GM18858 (cell line): ENCODE measurements at regions not wholly inside any gene's neighbourhood (a gene's known extent, or its start where the extent isn't known, plus 50 kb on each side); places are given as distances from the start of the nearest gene placed in this dataset.

ENCODE experiments used
- ATAC-seq: cut with Tn5 transposase; IDR thresholded peaks from one replicate; pipeline ENCODE4 v1.9.1; 2021; ENCODE audit not compliant: unreplicated experiment

GRCh38 chr18:47346016-47346415 is 94.6 kb upstream of the SKOR2 start:
- no peak for ATAC-seq

DNA sequence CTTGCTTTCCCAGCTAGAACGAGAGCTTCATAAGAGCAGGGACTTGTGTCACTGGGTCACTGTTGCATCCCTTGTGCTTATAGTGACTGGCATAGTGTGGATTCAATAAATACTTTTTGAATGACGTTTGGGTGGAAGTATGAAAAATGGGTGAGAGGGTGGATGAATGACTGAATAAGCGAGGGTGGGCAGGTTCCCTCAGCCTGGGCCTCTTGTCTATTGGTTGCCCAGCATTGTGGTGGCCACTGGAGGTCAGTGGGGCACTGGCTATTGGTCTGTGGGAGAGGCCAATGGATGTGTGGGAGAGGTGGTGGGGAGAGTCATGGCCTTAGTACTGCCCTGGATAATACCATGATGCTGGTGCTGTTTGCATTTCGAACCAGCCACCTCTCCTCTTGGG is 93.8 kb upstream of the SKOR2 start:
- no peak for ATAC-seq

DNA sequence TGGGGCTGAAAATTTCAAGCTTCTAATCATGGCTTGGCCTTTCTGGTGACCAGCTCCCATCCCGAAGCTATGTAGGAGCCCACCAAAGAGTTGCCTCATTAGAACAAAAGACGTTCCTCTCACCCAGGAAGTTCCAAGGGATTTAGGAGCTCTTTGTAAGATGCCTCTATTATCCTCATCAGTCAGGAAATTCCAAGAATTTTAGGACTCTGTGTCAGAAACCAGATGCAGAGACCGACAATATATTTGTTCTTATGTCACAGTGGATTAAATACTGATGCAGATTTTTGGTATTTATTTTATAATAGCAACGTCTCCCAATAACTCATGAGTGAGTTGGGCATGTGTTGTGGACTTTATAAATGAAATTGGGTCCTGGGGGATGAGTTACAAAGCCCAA is 91.8 kb upstream of the SKOR2 start:
- no peak for ATAC-seq

- no peak for ATAC-seq
These were observed 91.1 kb upstream of the SKOR2 start for GRCh38 chr18:47342566-47342965.

DNA sequence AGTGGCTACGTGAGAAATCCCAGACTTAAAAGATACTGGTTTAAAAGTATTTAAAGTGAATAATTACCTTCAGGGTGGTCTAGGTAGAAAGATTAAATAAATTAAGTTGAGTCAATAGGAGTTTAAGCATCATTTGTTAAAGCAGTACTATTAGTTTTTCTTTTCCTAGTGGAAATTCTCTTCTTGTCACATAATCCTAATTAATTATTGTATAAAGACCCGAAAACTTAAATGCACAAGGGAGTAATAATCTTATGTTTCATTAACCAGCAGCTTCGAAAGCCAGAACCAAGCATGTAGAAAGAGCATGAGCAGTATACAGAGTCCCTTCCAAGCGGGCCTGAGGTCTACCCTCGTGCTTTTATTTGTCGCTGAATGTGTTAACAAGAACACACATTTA is 90.2 kb upstream of the SKOR2 start:
- no peak for ATAC-seq

GRCh38 chr18:47334966-47335365 is 83.5 kb upstream of the SKOR2 start:
- no peak for ATAC-seq

DNA sequence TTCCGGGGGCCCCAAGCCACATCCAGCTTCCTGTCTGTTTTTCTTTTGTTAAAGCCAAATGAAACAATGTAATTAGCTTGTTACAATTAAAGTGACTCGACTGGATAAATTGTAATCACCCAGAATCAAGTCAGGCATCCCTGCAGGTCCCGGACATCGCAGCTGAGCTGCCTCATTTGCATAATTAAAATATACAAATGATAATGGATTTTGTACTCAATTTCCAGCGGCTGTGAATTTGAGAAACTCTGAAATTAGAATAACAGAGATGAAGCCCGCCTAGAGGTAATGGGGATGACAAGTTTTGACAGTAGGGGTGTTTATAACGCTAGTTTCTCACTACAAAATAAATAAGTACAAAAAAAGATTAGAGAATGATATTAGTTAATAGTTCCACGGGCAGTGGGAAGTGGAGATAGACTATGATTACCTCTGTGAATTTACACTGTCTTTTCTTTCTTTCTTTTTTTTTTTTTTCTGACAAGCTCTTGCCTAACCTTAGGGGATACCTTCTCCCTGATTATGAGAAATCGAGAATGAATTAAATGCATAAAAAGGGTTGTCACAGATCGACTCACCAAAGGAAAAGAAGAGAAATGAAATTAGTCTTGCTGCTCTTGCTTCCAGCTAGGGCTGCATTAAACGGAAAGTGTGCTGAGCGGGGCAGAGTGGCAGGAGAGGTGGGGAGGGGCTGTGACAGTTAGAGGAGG is 82.6 kb upstream of the SKOR2 start:
- ATAC-seq, result no peak

- ATAC-seq, result no peak
These were observed 80.2 kb upstream of the SKOR2 start for GRCh38 chr18:47331641-47332040.

DNA sequence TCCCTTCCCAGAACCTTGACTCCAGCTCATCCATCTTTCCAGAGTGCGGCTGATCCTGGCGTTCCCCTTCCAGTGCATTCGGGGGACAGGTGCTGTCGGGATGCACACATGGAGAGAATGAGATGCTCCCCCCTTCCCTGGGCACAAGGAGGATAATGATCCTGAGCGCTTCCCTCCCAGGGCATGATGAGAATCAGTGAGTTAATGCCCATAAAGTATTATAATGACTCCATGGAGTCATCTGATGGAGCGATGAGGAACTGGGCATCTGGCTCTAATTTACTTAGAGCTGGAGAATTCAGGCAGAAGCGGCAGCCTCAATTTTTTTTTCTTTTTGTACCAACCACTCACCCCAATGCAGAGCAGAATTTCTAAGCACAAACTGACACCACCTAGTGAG is 79.6 kb upstream of the SKOR2 start:
- no peak for ATAC-seq

GRCh38 chr18:47323158-47323557 is 71.7 kb upstream of the SKOR2 start:
- ATAC-seq, result no peak

- no peak for ATAC-seq
These were observed 70.4 kb upstream of the SKOR2 start for GRCh38 chr18:47321815-47322214.

DNA sequence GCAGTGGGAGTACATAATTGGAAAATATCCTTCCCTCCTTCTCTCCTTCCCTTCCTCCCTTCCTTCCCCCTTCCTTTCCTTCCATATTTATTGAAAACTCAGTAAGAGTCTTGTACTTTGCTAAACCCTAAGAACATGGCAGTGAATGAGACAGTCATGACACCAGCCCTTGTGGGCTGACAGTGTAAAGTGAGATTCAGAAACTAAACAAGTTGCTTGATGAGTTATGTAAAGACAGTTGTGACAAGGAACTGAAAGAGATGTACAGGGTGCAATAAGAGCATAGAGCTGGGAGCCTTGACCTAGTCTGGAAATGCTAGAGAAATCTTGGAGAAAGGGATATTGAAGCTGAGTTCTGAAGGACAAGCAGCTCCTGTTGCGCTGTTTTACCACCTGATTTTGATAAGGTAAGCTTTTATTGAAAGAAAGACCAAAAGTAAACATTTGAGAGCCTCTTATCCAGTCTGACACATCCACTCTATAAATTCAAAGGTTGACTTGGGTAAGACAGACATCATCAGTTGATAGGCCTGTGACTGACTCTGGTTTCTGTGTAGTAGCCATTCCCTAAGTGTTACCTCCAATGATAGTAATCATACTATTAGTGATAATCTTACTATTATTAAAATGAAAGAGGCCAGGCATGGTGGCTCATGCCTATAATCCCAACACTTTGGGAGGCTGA is 66.5 kb upstream of the SKOR2 start:
- no peak for ATAC-seq

GRCh38 chr18:47316924-47317323 is 65.5 kb upstream of the SKOR2 start:
- no peak for ATAC-seq

DNA sequence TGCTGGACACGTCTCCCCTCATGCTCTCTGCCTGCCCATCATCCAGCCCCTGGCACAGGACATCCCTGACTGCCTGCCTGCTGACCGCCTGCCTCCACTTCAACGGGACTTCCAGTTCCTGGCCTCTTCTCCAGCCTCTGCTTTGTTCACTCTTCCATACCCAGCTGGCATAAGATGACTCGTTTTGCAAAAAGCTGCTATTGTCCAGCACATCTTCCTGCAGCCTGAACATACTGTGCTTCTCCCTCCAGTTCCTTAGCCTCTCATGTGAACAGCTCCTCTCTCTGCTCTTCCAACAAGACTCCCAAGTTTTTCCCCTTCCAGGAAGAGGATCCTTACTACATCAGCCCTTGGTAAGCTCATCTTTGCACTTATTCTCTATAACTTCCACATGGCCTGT is 62.4 kb upstream of the SKOR2 start:
- no peak for ATAC-seq

DNA sequence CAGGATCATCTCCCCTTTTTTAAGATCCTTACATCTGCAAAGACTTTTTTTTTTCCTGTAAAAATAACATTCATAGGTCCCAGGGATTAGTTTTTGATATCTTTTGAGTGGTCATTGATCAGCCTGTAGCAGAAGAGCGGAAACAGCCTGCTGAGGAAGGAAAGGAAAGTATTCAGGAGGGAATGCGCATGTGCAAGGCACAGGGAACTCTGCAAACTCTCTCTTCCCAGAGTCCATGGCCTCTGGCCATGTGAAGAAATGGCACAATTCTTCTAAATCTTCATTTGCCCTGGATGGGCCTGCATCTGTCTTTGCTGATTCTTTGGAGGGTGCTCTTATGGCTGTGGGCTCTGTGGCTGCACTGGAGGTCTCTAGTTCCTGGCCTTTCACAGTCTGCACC is 60.1 kb upstream of the SKOR2 start:
- ATAC-seq, result no peak
